ENCODE measurements at regions not wholly inside any gene's neighbourhood (a gene's known extent, or its start where the extent isn't known, plus 50 kb on each side); places are given as distances from the start of the nearest gene placed in this dataset.

DNA sequence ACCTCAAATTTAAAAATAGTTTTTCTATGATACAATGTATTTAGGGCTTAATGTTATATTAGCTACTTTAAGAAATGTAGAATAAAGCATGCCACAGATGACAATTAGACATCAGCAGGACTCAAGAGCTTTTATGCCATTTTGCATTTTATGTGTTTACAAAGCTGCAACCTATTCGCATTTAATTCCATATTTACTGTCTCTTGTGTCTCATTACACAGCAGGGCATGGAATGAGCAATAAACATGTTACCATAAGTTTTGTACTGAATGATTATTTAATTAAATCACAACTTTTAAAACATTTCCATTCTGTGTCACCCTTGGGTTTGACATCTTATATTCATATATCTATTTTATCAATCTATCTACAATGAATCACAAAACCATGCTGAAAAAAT, 1756.9 kb downstream of the PCDH9 start:
- no peaks in the 10 kb centered on the region for H3K79me2 ChIP-seq
- H3K27ac ChIP-seq: no peak overlapping the region
- no peaks in the 10 kb centered on the region for H3K9me3 ChIP-seq (ENCODE audit: control insufficient read depth, low read length)
- no peaks in the 10 kb centered on the region for H3K4me1 ChIP-seq
- H3K27me3 ChIP-seq (ENCODE audit: control insufficient read depth, insufficient read depth, low read length): no peaks in the 10 kb centered on the region
- no peak overlapping the region for H3K4me2 ChIP-seq (ENCODE audit: low read length)
- H2AFZ ChIP-seq: no peak overlapping the region
- H3K4me3 ChIP-seq (ENCODE audit: low read depth, low read length): no peak overlapping the region
- H3K9ac ChIP-seq: no peak overlapping the region
- TF ChIP-seq, protein P1, sequence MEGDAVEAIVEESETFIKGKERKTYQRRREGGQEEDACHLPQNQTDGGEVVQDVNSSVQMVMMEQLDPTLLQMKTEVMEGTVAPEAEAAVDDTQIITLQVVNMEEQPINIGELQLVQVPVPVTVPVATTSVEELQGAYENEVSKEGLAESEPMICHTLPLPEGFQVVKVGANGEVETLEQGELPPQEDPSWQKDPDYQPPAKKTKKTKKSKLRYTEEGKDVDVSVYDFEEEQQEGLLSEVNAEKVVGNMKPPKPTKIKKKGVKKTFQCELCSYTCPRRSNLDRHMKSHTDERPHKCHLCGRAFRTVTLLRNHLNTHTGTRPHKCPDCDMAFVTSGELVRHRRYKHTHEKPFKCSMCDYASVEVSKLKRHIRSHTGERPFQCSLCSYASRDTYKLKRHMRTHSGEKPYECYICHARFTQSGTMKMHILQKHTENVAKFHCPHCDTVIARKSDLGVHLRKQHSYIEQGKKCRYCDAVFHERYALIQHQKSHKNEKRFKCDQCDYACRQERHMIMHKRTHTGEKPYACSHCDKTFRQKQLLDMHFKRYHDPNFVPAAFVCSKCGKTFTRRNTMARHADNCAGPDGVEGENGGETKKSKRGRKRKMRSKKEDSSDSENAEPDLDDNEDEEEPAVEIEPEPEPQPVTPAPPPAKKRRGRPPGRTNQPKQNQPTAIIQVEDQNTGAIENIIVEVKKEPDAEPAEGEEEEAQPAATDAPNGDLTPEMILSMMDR (IDR thresholded peaks at IDR 0.05): no peak
- H3K36me3 ChIP-seq (ENCODE audit: control insufficient read depth, insufficient read depth, low read length): no peaks in the 10 kb centered on the region

GRCh38 chr13:65472336-65472735, 1757.8 kb downstream of the PCDH9 start:
- Histone ChIP-seq H3K4me2 (ENCODE audit: low read length) (no peak overlapping the region), H3K79me2 (no peaks in the 10 kb centered on the region), H2AFZ (no peak overlapping the region), H3K4me3 (ENCODE audit: low read depth, low read length) (no peak overlapping the region), H3K27me3 (ENCODE audit: control insufficient read depth, insufficient read depth, low read length) (no peaks in the 10 kb centered on the region), H3K27ac (no peak overlapping the region), H3K9me3 (ENCODE audit: control insufficient read depth, low read length) (no peaks in the 10 kb centered on the region), H3K36me3 (ENCODE audit: control insufficient read depth, insufficient read depth, low read length) (no peaks in the 10 kb centered on the region), H3K9ac (no peak overlapping the region), H3K4me1 (no peaks in the 10 kb centered on the region)
- TF ChIP-seq, protein P1 (IDR thresholded peaks at IDR 0.05): no peak

GRCh38 chr13:65470781-65471180, 1759.4 kb downstream of the PCDH9 start:
- H3K9ac ChIP-seq: no peak overlapping the region
- no peak overlapping the region for H3K4me2 ChIP-seq (ENCODE audit: low read length)
- H3K9me3 ChIP-seq (ENCODE audit: control insufficient read depth, low read length): no peaks in the 10 kb centered on the region
- H3K27ac ChIP-seq: no peak overlapping the region
- H3K4me1 ChIP-seq: no peaks in the 10 kb centered on the region
- H2AFZ ChIP-seq: no peak overlapping the region
- no peaks in the 10 kb centered on the region for H3K79me2 ChIP-seq
- no peaks in the 10 kb centered on the region for H3K36me3 ChIP-seq (ENCODE audit: control insufficient read depth, insufficient read depth, low read length)
- H3K27me3 ChIP-seq (ENCODE audit: control insufficient read depth, insufficient read depth, low read length): no peaks in the 10 kb centered on the region
- TF ChIP-seq, protein P1 (IDR thresholded peaks at IDR 0.05): no peak
- no peak overlapping the region for H3K4me3 ChIP-seq (ENCODE audit: low read depth, low read length)

DNA sequence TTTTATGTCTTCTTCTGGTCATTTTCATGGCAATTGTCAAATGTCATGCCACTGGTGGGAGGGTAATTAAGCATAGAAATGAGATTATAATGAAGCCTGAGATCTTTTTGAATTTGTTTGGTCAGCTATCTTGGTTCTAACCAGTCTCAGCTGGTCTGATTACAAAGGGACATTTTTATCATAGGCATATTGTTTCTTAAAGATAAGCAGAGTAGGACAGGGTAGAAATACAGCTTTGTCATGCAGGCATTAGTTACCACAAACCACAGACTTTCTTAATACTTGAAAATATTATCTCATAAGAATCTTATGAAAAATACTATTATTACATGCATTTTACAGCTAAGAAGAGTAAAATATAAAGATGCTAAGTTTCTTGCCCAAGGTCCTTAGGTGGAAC, 1761.5 kb downstream of the PCDH9 start:
- Histone ChIP-seq H3K79me2 (no peaks in the 10 kb centered on the region), H3K27ac (no peak overlapping the region), H3K4me1 (no peaks in the 10 kb centered on the region), H2AFZ (no peak overlapping the region), H3K9ac (no peak overlapping the region), H3K4me3 (ENCODE audit: low read depth, low read length) (no peak overlapping the region), H3K4me2 (ENCODE audit: low read length) (no peak overlapping the region), H3K9me3 (ENCODE audit: control insufficient read depth, low read length) (no peaks in the 10 kb centered on the region), H3K36me3 (ENCODE audit: control insufficient read depth, insufficient read depth, low read length) (no peaks in the 10 kb centered on the region), H3K27me3 (ENCODE audit: control insufficient read depth, insufficient read depth, low read length) (no peaks in the 10 kb centered on the region)
- TF ChIP-seq, protein P1 (IDR thresholded peaks at IDR 0.05): no peak

DNA sequence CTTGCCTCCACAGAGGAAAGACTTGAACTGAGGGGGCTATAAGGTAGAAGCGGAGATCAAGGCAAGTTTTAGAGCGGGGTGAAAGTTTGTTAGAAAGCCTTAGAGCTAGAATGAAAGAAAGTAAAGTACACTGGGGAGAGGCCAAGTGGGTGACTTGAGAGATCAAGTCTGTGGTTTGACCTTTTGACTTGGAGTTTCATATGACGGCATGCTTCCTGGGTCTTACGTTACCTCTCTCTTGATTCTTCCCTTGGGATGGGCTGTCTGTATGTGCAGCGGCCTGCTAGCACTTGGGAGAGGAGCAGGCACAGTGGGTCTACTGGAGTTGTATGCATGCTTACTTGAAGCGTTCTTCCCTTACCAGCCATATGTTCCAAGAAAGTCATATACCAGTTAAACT, 1768.5 kb downstream of the PCDH9 start:
- Histone ChIP-seq H3K4me2 (ENCODE audit: low read length) (no peak overlapping the region), H3K27ac (no peak overlapping the region), H3K27me3 (ENCODE audit: control insufficient read depth, insufficient read depth, low read length) (no peaks in the 10 kb centered on the region), H3K4me3 (ENCODE audit: low read depth, low read length) (no peak overlapping the region), H3K36me3 (ENCODE audit: control insufficient read depth, insufficient read depth, low read length) (no peaks in the 10 kb centered on the region), H3K9me3 (ENCODE audit: control insufficient read depth, low read length) (no peaks in the 10 kb centered on the region), H3K4me1 (no peaks in the 10 kb centered on the region), H3K79me2 (no peaks in the 10 kb centered on the region), H2AFZ (no peak overlapping the region), H3K9ac (no peak overlapping the region)
- TF ChIP-seq, protein P1 (IDR thresholded peaks at IDR 0.05): no peak

Measured in parathyroid adenoma (tissue), 2 donors.